HG02973 (cell line): ENCODE measurements at regions not wholly inside any gene's neighbourhood (a gene's known extent, or its start where the extent isn't known, plus 50 kb on each side); places are given as distances from the start of the nearest gene placed in this dataset.

ENCODE experiments used
- ATAC-seq: cut with Tn5 transposase; IDR thresholded peaks from one replicate; pipeline ENCODE4 v1.9.1; 2021; ENCODE audit warnings: moderate library complexity; ENCODE audit not compliant: unreplicated experiment

DNA sequence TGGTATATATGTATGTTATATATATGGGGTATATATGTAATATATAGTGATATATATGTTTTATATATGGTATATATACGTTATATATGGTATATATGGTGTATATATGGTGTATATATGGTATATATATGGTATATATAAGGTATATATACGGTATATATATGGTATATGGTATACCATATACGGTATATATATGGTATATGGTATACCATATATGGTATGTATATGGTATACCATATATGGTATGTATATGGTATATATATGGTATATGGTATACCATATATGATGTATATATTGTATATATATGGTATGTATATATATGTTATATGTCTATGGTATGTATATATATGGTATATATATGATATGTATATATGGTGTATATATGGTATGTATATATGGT is 447.7 kb upstream of the USP24 start:
- ATAC-seq: no peak

DNA sequence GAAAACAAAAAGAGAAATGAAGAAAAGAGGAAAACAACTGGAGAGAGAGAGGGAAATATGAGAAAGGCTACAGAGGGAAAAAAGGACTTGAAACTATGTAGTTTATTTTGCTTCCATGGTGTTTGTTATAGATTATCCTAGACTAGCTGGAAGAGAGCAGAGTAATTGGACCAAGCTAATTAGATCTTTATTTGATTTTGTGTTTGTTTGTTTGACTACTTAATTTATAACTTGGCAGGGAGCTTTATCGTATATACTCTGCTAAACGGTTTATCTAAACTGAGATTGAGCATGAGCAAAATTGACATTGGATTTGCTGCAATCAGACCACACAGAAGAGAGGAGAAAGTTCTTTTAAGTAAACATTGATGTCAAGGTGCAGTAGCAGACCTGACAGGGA is 443.8 kb upstream of the USP24 start:
- ATAC-seq: no peak

DNA sequence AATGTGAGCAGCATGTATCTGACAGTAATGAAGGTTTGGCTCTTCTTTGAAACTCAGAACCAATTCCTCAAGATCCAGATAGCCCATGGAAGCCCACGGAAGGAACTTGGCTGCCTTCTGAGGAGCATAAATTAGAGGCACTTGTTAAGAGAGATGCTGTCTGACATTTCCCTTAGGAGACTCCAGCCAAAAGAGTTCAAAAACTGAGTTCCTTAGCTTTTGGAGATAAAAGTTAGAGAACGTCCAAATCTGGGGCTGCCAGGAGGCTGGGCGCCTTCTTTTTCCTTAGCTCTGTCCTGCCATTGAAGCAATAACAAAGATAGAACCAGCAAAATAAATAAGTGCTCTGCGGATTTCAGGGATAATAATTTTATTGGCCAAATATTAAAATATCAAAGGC is 439.6 kb upstream of the USP24 start:
- no peak for ATAC-seq

DNA sequence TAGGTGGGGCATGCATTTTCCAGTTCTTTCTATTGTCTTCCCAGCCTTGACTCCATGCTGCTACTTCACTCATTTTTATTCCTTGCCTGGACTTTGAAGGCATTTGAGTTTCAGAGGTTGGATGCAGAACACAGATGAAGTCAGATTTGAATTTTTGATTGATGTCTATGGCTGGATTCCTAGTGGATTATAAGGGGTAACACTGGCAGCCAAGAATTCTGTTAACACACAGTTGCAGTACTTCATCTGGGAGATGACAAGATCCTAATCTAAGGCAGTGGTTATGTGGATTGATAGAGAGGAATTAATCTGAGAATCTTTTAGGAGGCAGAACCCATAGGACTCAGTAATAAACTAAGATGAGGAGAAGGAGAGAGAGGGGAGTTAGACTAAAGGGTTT is 439.0 kb upstream of the USP24 start:
- ATAC-seq: no peak

DNA sequence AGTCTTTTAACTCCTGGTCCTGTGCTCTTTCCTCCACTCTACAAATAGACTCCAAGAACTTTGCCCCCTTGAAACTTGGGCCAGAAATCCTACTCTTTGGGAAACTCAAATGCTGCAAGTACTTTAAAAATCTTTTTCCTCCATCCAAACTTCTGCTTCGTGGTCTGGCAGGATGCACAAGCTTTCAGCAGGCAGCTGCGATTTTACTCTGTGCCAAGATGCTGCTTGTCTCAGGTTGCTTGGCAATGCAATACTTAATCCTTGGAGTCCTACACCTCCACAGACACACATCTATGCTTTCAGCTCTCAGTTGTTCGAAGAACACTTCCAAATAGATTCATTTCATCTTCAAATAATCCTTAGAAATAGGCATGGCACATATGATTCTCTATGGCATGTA is 435.3 kb upstream of the USP24 start:
- no peak for ATAC-seq

DNA sequence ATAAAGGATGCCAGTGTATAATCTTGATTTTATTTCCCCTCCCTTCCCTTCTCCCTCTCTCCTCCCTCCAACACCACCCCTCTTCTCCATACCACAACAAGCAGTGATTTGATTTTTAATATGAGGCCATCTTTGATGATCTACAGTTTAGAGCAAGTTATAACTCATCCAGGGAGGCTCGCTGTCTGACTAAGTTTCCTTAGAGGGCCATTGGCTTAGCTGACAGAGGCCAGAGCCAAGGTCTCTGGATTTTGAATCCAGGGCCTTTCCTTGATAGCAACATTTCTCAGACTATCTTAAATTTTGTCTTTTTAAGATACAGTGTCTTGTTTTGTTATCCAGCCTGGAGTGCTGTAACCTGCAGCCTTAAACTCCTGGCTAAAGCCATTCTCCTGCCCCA is 431.0 kb upstream of the USP24 start:
- ATAC-seq: no peak

DNA sequence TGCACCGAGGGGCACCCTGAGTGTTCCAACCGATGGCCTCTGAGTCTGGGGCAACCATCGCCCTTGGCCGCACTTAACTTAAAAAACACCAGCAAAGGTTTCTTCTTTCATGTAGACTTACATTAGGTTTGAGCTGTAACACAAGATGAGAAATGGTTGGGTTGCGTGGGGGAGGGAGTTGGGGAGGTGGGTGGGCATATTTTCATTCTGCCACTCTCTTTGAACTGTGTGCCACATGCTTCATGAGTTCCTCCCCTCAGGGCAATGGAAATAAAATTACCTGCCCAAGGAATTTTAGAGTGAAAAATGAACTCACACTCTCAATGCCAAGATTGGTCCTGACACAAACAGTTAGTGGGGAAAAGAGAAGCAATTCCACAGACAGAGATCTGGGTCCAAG is 430.1 kb upstream of the USP24 start:
- no peak for ATAC-seq

DNA sequence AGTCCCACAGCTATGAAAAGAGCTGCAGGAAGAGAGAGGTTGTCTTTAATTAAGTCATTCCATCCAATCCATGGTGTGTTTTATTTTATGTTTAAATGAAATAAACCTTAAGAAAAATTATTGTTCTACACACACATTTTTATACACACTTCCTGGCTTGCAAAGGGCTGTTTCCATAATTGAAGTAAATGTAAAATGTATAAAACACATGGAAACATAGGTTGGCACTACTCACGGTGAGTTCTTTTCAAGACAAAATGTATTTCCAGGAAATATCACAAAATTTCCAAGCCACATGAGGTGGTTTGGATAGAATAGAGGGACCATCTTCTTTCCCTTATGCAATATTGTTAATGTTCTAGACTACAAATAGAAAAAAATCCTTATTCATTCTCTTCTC is 426.8 kb upstream of the USP24 start:
- ATAC-seq: no peak

DNA sequence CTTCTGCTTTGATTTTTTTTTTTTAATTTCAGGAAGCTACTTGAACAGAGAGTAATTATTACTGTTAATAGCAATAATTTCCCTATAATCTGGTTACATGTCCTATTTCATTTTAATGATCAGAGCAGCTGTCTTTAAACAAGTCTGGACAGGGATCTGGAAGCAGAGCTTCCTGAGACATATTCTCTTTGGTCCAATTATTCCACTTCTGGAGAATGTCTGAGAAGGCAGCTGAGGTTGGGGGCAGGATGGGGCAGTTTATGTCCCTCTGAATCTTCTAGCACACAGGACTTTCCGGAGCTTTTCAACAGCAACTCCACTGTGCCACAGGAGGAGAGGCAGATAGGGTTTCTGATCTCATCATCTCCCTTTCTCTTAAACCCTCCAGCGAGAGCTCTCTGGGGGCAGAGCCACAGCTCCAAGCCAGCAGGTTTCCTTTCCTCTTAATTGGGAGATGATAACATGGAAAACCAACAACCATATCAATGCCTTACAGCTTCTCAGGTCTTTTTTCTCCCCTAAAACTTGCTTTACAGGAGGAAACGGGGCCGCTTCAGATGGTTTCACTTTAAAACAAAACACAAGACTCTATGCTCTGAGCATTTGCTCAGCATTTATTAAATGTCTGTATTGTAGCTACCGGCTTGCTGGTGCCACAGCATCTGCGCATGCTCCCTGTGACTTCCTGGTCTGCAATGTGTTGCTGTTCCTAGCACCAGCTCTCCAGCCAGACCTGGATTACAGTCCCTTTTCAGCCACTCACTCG is 425.7 kb upstream of the USP24 start:
- ATAC-seq: peak; percentile 76

DNA sequence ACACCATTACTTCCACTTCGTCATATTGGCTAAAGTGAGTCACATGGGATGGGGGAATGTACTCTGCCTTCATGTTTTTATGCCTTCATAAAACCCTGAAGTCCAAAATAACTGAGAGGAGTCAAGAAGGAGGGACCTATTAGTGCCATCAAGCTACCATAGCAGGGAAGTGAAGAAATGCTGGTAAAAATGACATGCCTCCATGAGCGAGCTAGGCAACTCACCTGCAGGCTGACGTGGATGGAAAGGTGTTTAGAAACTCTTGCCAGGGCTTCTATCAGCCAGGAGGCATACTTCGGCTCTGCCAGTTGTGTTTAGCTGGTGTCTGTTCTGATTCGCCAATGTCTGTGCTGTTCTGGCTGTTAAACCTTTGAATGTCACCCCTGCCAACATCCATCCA is 424.4 kb upstream of the USP24 start:
- no peak for ATAC-seq

DNA sequence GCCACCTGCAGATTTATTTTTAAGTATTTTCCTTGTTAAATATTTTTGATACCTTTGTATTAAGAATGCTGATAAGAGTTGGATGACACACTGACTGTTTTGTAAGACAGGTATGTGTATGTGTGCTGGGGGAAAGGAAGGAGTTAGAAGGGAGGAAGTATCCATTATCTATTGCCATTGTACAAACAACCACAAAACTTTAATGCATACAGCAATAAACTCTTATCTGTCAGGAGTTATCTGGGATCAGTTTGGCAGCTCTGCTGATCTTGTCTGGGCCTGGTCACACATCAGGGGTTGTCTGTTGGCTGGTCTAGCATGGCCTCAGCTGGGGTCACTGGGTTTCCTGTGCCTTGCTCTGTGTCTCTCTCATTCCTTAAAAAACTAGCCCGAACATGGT is 423.9 kb upstream of the USP24 start:
- no peak for ATAC-seq

DNA sequence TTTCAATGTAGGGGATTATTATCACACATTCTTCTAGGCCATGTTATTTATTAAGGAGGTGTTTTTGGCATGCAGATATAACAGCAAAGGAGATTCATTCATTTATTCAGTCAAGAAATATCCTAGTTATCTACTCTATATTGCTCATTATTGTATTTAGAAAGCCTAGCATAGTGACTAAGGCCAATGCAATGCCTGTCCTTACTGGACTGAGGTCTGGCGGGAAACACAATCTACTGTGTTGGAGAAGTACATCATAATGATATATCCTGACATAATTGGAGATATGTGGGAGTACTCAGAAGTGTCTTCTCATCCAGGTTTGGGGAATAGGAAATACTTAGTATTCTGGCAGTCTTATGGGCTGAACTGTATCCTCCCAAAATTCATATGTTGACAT is 421.5 kb upstream of the USP24 start:
- ATAC-seq: no peak

DNA sequence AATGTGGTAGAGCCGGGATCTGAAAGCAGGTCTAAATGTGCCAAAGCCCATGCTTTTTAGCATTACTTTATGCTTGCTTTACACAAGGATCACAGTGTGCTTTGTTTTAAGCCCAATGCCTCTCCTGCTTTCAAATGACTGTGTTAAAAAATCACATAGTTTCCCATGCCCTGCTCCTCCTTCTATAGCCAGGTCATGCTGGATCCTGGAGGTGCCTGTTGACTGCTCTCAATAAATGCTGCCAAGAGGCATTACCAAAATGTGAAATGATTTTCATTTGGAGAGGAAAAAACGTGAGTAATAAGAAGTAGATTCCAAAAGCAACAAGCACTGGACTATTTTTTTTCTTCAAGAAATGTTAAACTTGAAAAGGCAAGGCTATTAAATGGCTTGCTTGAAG is 420.7 kb upstream of the USP24 start:
- no peak for ATAC-seq

DNA sequence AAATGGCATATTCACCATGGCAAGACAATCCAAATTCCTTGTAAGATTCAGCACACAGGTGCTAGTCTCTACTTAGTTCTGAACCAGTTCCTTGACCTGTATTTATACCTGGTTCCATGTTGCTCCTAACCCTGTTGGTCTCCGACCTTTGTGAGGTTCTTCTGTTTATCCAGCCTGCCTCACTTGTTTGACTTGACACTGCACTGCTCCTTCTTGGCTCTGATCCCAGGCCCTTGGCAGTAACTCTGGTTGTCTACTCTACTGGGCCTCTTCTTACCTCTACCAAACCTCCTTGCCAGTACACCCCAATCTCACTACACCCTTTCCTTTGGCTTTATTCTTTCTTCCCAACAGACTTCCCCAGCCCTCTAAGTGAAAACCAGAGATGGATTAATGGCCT is 419.4 kb upstream of the USP24 start:
- ATAC-seq: no peak

DNA sequence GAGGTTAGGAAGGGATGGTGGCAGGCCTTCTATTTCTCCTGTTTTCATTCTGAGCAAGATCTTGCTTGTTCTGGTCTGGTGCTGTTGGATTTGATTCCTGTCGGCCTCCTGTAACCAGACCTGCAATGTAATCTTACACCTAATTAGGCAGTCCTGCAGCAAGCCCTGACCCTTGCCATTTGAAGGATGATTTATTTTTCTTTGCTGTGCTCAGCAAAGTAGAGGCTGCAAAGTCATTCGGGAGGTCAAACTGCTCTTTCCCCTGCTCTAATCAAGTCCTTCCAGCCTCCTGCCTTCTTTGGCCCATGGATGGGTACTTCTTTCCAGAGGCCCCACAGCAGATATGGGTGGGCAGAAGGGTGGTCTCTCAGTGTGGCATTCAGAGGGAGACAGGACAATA is 417.7 kb upstream of the USP24 start:
- no peak for ATAC-seq

DNA sequence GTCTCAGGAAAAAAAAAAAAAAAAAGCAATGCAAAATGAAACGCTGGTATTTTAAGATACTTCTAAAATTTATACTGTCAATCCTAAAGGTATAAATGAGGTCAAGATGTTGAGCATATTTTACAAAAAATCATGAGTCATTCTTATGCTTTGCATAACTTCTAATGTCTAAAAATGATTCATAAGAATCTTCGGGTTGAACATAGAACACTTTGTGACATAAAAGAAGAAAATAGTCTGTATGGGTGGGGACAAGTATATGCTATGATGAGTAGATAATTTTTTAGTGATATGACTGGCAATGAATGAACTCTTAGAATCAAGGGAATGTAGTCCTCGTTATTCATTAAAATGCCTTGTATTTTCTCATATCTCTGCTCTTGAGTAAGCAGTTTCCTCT is 416.9 kb upstream of the USP24 start:
- ATAC-seq: no peak

DNA sequence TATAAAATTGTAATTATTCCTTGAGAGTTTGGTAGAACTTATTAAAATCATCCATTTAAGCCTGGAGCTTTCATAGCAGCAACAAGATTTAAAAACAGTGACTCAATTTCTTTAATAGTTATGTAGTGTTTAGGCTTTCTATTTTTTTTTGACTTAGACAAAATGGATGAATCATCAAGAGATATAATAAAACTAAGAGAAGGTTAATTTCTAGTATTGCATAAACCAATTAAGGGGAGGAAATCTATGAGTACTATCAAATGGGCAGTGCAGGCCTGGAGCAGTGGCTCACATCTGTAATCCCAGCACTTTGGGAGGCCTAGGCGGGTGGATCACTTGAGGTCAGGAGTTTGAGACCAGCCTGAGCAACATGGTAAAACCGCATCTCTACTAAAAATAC is 416.3 kb upstream of the USP24 start:
- no peak for ATAC-seq

DNA sequence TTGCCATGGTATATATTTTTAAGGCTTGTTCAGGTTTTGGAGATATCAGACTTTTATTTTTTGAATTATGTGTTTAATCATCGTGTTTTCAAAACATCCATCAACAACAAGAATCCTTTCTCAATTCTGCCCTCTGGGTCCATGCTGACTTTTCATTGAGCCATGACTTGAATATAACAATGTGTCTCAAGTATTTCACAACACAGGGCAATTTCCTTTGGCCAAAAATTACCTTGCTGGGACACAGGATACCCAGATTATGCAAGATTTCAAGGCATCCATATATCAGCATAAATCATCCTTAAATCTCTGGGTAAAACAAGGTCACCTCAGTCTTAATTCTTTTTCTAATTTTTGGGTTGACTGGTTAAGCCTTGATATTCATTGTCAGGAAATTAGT is 411.2 kb upstream of the USP24 start:
- ATAC-seq: no peak

DNA sequence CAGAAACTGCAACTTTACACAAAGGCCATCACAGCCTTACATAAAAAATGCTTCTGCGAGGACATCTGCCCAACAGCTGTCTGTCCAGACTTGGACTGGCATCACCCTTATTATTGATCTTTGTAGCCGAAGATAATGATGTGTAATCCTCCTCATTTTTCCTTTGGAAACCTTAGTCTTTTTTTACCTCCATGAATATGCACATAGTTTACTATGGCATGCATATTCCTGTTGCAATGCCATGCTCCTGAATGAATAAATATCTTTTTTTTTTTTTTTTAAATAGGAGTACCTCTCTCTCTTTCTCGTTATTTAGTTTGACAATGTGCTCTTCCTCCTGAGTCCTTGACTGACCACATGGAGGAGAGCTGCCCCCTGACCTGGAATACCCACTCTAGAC is 409.6 kb upstream of the USP24 start:
- no peak for ATAC-seq

DNA sequence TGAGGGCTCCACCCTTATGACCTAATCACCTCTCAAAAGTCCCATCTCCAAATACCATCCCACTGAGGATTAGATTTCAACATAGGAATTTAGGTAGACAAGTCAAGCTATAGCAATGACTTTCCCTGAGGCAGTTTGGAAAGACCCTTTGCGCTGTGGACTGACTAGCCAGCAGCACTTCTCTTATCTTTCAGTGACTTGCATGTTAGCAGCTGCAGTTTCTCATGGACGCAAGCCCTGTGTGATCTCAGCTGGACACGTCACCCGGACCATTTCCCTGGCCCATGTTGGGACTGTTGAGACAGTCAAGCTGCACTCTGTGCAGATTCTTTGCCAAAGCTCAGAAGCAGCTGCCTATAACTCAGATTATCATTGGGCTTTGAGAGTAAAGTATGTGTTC is 408.1 kb upstream of the USP24 start:
- ATAC-seq: no peak

DNA sequence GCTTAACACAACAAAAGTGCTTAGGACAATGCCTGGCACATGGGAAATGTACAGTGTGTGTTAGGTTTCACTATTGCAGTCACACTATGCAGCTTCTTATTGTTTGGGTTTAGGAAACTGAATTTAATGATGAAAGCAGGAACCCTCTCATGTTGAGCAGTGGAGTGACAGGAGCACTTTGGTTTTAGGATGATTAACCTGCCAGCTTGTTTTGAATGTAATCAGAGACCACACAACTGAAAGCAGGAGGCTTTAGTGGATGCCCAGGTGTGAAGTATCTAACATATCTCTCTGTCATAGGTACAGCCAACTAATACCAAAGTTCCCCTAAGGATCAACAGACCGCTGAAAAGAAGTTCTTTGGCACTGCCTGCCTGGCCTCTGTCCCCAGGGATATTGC is 406.9 kb upstream of the USP24 start:
- ATAC-seq: no peak

DNA sequence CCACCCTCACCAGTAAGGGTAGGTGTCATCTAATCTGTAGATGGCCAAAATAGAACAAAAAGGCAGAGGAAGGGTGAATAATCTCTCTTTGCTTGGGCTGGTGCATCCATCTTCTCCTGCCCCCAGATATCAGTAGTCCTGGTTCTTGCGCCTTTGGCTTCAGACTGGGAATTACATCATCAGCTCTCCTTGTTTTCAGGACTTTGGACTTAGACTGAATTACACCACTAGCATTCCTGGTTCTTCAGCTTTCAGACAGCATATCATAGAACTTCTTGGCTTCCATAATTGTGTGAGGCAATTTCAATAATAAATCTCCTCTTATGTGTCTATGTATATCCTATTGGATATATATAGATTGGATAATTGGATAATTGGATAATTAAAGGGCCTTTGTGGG is 403.0 kb upstream of the USP24 start:
- no peak for ATAC-seq

DNA sequence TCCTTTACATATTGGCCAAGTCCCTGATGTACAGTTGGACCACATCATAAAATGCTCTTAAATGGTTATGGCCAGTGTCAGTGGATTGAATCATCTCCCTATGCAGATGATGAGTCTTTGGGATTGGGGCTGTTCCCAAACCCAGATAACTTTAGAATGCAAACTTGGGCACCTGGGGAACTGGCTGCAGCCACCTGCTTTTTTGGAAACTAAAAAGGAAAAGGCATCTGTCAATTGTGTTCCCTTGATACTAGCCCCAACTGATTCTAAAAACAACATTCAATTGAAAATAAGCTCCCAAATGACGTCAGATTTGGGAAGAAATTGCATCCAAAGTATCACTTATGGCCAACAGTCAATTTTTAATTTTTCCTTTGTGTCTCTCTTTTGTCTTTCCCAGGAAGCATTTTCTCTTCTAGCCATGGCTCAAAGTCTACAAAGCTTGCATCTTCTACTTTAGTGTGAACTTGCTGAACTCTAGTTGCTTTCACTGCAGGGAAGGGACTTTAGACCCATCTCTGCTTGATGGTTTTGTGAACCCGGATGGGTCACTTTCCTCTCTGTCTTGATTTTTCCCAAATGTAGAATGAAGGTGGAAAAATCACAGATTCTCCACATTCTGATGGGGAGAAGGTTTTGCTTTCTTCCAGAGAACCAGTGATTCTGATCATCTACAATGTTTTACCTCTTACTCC is 402.3 kb upstream of the USP24 start:
- no peak for ATAC-seq
